A673 (cell line): ENCODE measurements at regions not wholly inside any gene's neighbourhood (a gene's known extent, or its start where the extent isn't known, plus 50 kb on each side); places are given as distances from the start of the nearest gene placed in this dataset.

Source experiments
- BruUV-seq: library from RNA; stranded (reverse); fragments of 400-500 nt; replicated peaks from 2 replicates; lab custom pipeline; 2021; lab: Mats Ljungman, UMichigan
- CTCF ChIA-PET: fragments of 300-600 bp; sonication (Branson Sonifier 250); formaldehyde crosslinking; loops from one replicate; lab custom pipeline; 2022; ENCODE audit warnings: antibody characterized with exemption; lab: Charles Lee
- POLR2A ChIA-PET: fragments of 300-600 bp; sonication (Branson Sonifier 250); formaldehyde crosslinking; loops from one replicate; lab custom pipeline; 2022; ENCODE audit warnings: antibody characterized with exemption; ENCODE audit not compliant: low non-redundant PET; lab: Charles Lee
- DNase-seq: peaks from one replicate; pipeline ENCODE4 v3.0.0-alpha.2; 2015; ENCODE audit warnings: low spot score
- H3K27ac ChIP-seq: fragments of 200-600 bp; sonication (generic); 2 replicates; pipeline ENCODE4 v1.5.1; 2016; ENCODE audit warnings: mixed run types, low read depth, mild to moderate bottlenecking, mixed read lengths, antibody characterized with exemption, low read length; ENCODE audit not compliant: poor library complexity, severe bottlenecking
- H3K27me3 ChIP-seq: fragments of 200-600 bp; sonication (generic); replicated peaks from 2 replicates; pipeline ENCODE4 v1.6.1; 2017; ENCODE audit warnings: mixed run types, low read depth, mild to moderate bottlenecking, mixed read lengths, antibody characterized with exemption, low read length; ENCODE audit not compliant: insufficient read depth, poor library complexity
- H3K36me3 ChIP-seq: fragments of 200-600 bp; sonication (generic); 2 replicates; pipeline ENCODE4 v1.6.1; 2016; ENCODE audit warnings: mixed run types, mild to moderate bottlenecking, mixed read lengths, antibody characterized with exemption, low read length; ENCODE audit not compliant: insufficient read depth, poor library complexity, severe bottlenecking
- H3K4me1 ChIP-seq: fragments of 200-600 bp; sonication (generic); 2 replicates; pipeline ENCODE4 v1.6.1; 2017; ENCODE audit warnings: mixed run types, mild to moderate bottlenecking, mixed read lengths, antibody characterized with exemption, low read length; ENCODE audit not compliant: insufficient read depth, poor library complexity, severe bottlenecking
- H3K4me3 ChIP-seq: fragments of 200-600 bp; sonication (generic); 2 replicates; pipeline ENCODE4 v1.5.1; 2016; ENCODE audit warnings: low read depth, mixed run types, mild to moderate bottlenecking, mixed read lengths, low read length; ENCODE audit not compliant: poor library complexity, severe bottlenecking
- H3K9me3 ChIP-seq: fragments of 200-600 bp; sonication (generic); 2 replicates; pipeline ENCODE4 v1.6.1; 2016; ENCODE audit warnings: mixed run types, low read depth, mild to moderate bottlenecking, mixed read lengths, antibody characterized with exemption, low read length; ENCODE audit not compliant: poor library complexity, severe bottlenecking
- CTCF ChIP-seq: fragments of 300-800, 200-600 bp; sonication (generic); conservative IDR thresholded peaks from 2 replicates; pipeline ENCODE4 v1.5.1; 2017; ENCODE audit warnings: low read depth, mild to moderate bottlenecking, antibody characterized with exemption, low read length, moderate library complexity, mixed read lengths
- EZH2 ChIP-seq: fragments of 200-600 bp; sonication (generic); IDR thresholded peaks from 2 replicates; pipeline ENCODE4 v1.6.1; 2017; ENCODE audit warnings: borderline replicate concordance, low read depth, mild to moderate bottlenecking, mixed read lengths, antibody characterized with exemption, low read length; ENCODE audit not compliant: poor library complexity, severe bottlenecking
- intact Hi-C: fragments of 100-400 bp; cut with micrococcal nuclease; formaldehyde crosslinking; loops from one replicate; pipeline ENCODE4 v1.10.0; 2022; ENCODE audit not compliant: unreplicated experiment

- BruUV-seq = no TSS peak
- Histone ChIP-seq H3K4me3 (no peak overlapping the region), H3K4me1 (no peaks in the 10 kb centered on the region), H3K27me3 (no peaks in the 10 kb centered on the region), H3K27ac (no peak overlapping the region), H3K9me3 (peaks cover 27% of the 10 kb centered on the region), H3K36me3 (no peaks in the 10 kb centered on the region)
- no peak for DNase-seq
- ChIA-PET CTCF (no interaction called here), POLR2A (no interaction called here)
- intact Hi-C loops = no loop called here
- TF ChIP-seq EZH2 (no peak), CTCF (no peak)
Observed at GRCh38 chr21:24436236-24436635, 1171.0 kb downstream of the MRPL39 start.

GRCh38 chr21:24428591-24429199, 1178.6 kb downstream of the MRPL39 start:
- no peaks in the 10 kb centered on the region for H3K27me3 ChIP-seq
- H3K4me3 ChIP-seq = no peak overlapping the region
- DNase-seq = no peak
- TF ChIP-seq EZH2 (no peak), CTCF (no peak)
- no peak overlapping the region for H3K27ac ChIP-seq
- BruUV-seq = no TSS peak
- peaks cover 30% of the 10 kb centered on the region for H3K9me3 ChIP-seq
- H3K4me1 ChIP-seq = no peaks in the 10 kb centered on the region
- POLR2A ChIA-PET = no interaction called here
- no peaks in the 10 kb centered on the region for H3K36me3 ChIP-seq
- CTCF ChIA-PET = no interaction called here
- intact Hi-C loops = no loop called here

GRCh38 chr21:24424776-24425175, 1182.5 kb downstream of the MRPL39 start:
- Histone ChIP-seq H3K4me3 (no peak overlapping the region), H3K9me3 (peaks cover 46% of the 10 kb centered on the region), H3K36me3 (no peaks in the 10 kb centered on the region), H3K4me1 (no peaks in the 10 kb centered on the region), H3K27me3 (no peaks in the 10 kb centered on the region), H3K27ac (no peak overlapping the region)
- intact Hi-C loops = no loop called here
- DNase-seq = no peak
- no TSS peak for BruUV-seq
- ChIA-PET POLR2A (no interaction called here), CTCF (no interaction called here)
- TF ChIP-seq EZH2 (no peak), CTCF (no peak)
